ENCODE measurements at regions not wholly inside any gene's neighbourhood (a gene's known extent, or its start where the extent isn't known, plus 50 kb on each side); places are given as distances from the start of the nearest gene placed in this dataset.
A peak's percentile ranks its signal among the peaks of the same experiment; 100 is the strongest.

DNA sequence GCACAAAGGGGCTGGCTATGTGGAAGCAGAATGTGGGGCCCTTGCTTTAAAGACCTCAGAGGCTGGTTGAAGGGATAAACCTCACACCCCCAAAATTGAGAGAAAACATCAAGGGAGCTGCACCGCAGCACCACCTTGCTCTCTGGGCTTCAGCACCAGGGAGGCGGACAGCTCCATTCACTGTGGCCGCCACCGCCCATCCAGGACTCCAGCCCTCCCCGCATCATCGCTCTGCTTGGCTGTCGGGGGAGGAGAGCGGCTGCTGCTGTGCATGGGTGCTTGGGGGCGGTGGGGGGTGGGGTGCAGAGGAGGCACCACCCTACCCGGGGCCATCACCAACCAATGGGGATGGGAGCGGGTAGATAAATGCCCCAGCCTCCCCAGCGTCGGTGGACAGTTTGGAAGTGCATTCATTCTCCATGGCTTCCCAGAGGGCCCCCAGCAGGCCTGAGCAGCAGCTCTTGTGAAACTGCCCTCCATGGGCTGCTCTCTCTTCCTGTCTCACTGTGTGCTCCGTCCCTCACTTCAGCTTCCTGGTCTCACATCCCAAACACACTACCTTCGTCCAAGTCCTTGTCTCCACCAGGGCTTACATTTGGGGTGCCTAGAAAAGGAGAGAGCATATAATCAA, 75.7 kb upstream of the BHLHE23 start (continued):
- TF ChIP-seq ZNF691 (CRISPR knock-in tag; IDR thresholded peaks at IDR 0.05; ENCODE audit: borderline replicate concordance, low read depth) (peak; percentile 75; the same call in 1 of the 2 replicates), MED1 (CRISPR knock-in tag; IDR thresholded peaks at IDR 0.05) (peak; percentile 60; the same call in 1 of the 2 replicates), ZMYM3 (CRISPR knock-in tag; IDR thresholded peaks at IDR 0.05) (no peak), MAF1 (CRISPR knock-in tag; IDR thresholded peaks at IDR 0.05; ENCODE audit: borderline replicate concordance) (peak; percentile 90; the same call in 1 of the 2 replicates), NFE2 (CRISPR knock-in tag; IDR thresholded peaks at IDR 0.05) (no peak), ZNF580 (CRISPR knock-in tag; IDR thresholded peaks at IDR 0.05; ENCODE audit: borderline replicate concordance, low read depth) (peak; percentile 96), TBL1XR1 (IDR thresholded peaks at IDR 0.05; ENCODE audit: borderline replicate concordance, low read length, partially characterized antibody) (no peak), ZFP90 (CRISPR knock-in tag; IDR thresholded peaks at IDR 0.05; ENCODE audit: borderline replicate concordance) (0 out of 2 replicates have a peak, but pooled peaks have one; percentile 62), SRSF4 (IDR thresholded peaks at IDR 0.05; ENCODE audit: low read depth, low read length, poor library complexity, severe bottlenecking) (no peak), SMAD3 (CRISPR knock-in tag; IDR thresholded peaks at IDR 0.05) (peak; percentile 94), ISX (CRISPR knock-in tag; conservative IDR thresholded peaks at IDR 0.05) (peak; percentile 89; the same call in 1 of the 2 replicates), PBX2 (CRISPR knock-in tag; IDR thresholded peaks at IDR 0.05) (no peak), ZBTB7A (CRISPR knock-in tag; IDR thresholded peaks at IDR 0.05) (peak; percentile 86), ZNF773 (CRISPR knock-in tag; IDR thresholded peaks at IDR 0.05; ENCODE audit: borderline replicate concordance) (peak; percentile 96; the same call in 1 of the 2 replicates), ZBED4 (CRISPR knock-in tag; IDR thresholded peaks at IDR 0.05; ENCODE audit: borderline replicate concordance) (peak; percentile 89; the same call in 1 of the 2 replicates), KMT2B (CRISPR knock-in tag; IDR thresholded peaks at IDR 0.05) (peak; percentile 85)
- TF ChIP-seq, protein P1, sequence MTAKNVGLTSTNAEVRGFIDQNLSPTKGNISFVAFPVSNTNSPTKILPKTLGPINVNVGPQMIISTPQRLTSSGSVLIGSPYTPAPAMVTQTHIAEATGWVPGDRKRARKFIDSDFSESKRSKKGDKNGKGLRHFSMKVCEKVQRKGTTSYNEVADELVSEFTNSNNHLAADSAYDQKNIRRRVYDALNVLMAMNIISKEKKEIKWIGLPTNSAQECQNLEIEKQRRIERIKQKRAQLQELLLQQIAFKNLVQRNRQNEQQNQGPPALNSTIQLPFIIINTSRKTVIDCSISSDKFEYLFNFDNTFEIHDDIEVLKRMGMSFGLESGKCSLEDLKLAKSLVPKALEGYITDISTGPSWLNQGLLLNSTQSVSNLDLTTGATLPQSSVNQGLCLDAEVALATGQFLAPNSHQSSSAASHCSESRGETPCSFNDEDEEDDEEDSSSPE (CRISPR knock-in tag; IDR thresholded peaks at IDR 0.05): peak; percentile 68
- TF ChIP-seq, protein P2, sequence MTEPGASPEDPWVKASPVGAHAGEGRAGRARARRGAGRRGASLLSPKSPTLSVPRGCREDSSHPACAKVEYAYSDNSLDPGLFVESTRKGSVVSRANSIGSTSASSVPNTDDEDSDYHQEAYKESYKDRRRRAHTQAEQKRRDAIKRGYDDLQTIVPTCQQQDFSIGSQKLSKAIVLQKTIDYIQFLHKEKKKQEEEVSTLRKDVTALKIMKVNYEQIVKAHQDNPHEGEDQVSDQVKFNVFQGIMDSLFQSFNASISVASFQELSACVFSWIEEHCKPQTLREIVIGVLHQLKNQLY (CRISPR knock-in tag; IDR thresholded peaks at IDR 0.05): peak; percentile 54; the same call in 1 of the 2 replicates
- TF ChIP-seq, protein P3, sequence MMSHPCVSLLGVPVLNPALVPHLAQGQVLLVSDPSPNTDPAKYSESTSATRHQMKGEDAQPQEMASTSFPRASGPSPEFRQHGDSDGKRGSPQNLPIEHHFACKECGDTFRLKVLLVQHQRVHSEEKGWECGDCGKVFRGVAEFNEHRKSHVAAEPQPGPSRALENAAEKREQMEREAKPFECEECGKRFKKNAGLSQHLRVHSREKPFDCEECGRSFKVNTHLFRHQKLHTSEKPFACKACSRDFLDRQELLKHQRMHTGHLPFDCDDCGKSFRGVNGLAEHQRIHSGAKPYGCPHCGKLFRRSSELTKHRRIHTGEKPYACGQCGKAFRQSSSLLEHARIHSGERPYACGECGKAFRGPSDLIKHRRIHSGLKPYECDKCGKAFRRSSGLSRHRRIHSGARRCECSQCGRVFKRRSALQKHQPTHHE (CRISPR knock-in tag; IDR thresholded peaks at IDR 0.05; ENCODE audit: borderline replicate concordance): peak; percentile 63; the same call in 1 of the 2 replicates

All from HepG2 (cell line).